SK-N-SH treated with all-trans-retinoic acid at 6 μM for 48 hours (cell line): ENCODE measurements at regions not wholly inside any gene's neighbourhood (a gene's known extent, or its start where the extent isn't known, plus 50 kb on each side); places are given as distances from the start of the nearest gene placed in this dataset.

Experiments used
- ESRRG ChIP-seq: fragments of 250-450 bp; sonication (Bioruptor Pico); IDR thresholded peaks from 2 replicates; pipeline ENCODE4 v1.6.1; 2021; ENCODE audit warnings: mild to moderate bottlenecking
- ISL1 ChIP-seq: fragments of 250-450 bp; sonication (Bioruptor Pico); IDR thresholded peaks from 2 replicates; pipeline ENCODE4 v2.1.2; 2022; ENCODE audit warnings: mild to moderate bottlenecking, moderate library complexity
- PPARA ChIP-seq: fragments of 250-450 bp; sonication (Bioruptor Pico); IDR thresholded peaks from 2 replicates; pipeline ENCODE4 v1.5.0; 2020; ENCODE audit warnings: mild to moderate bottlenecking, borderline replicate concordance
- RARB ChIP-seq: fragments of 250-450 bp; sonication (Bioruptor Pico); IDR thresholded peaks from 2 replicates; pipeline ENCODE4 v1.8.0; 2021; ENCODE audit warnings: mild to moderate bottlenecking, moderate library complexity
- SNAI2 ChIP-seq: fragments of 250-450 bp; sonication (Bioruptor Pico); IDR thresholded peaks from 2 replicates; pipeline ENCODE4 v1.5.0; 2020; ENCODE audit warnings: mild to moderate bottlenecking, moderate library complexity
- TOX ChIP-seq: fragments of 250-450 bp; sonication (Bioruptor Pico); IDR thresholded peaks from 2 replicates; pipeline ENCODE4 v1.8.0; 2021; ENCODE audit warnings: mild to moderate bottlenecking, moderate library complexity, borderline replicate concordance
- ZFP3 ChIP-seq: fragments of 250-450 bp; sonication (Bioruptor Pico); IDR thresholded peaks from 2 replicates; pipeline ENCODE4 v1.5.0; 2020; ENCODE audit warnings: mild to moderate bottlenecking, moderate library complexity
- ZFP30 ChIP-seq: fragments of 450-650 bp; formaldehyde crosslinking; IDR thresholded peaks from 2 replicates; pipeline ENCODE4 v1.5.0; 2022; ENCODE audit warnings: mild to moderate bottlenecking, moderate library complexity
- TF ChIP-seq, protein P1 (sequence below): fragments of 250-450 bp; sonication (Bioruptor Pico); IDR thresholded peaks from 2 replicates; pipeline ENCODE4 v1.5.0; 2020; ENCODE audit warnings: mild to moderate bottlenecking, moderate library complexity
- TF ChIP-seq, protein P2 (sequence below): fragments of 250-450 bp; sonication (Bioruptor Pico); IDR thresholded peaks from 2 replicates; pipeline ENCODE4 v1.8.0; 2020; ENCODE audit warnings: mild to moderate bottlenecking, moderate library complexity, borderline replicate concordance
- TF ChIP-seq, protein P3 (sequence below): fragments of 250-450 bp; sonication (Bioruptor Pico); IDR thresholded peaks from 2 replicates; pipeline ENCODE4 v1.8.0; 2021; ENCODE audit warnings: low read depth, mild to moderate bottlenecking, moderate library complexity, borderline replicate concordance
- TF ChIP-seq, protein P4 (sequence below): fragments of 250-450 bp; sonication (Bioruptor Pico); IDR thresholded peaks from 2 replicates; pipeline ENCODE4 v1.5.1; 2021; ENCODE audit warnings: mild to moderate bottlenecking, moderate library complexity

DNA sequence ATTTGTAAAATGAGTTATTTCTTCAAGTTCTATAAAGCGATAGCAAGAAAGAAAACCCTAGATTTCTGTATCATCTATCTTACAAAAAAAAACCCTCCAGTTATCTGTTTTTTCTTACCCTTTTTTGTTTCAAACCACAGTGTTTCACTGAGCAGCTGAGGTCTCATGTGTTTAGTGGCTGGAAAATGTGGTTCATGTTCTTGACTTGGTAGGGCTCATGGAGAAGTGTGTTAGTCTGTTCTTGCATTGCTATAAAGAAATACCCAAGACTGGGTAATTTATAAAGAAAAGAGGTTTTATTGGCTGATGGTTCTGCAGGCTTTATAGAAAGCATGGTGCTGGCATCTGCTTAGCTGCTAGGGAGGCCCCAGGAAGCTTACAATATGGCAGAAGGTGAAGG is 147.3 kb upstream of the NABP1 start:
- TF ChIP-seq ZFP3 (CRISPR knock-in tag) (no peak), ESRRG (CRISPR knock-in tag) (no peak), TOX (no peak), SNAI2 (CRISPR knock-in tag) (no peak), RARB (CRISPR knock-in tag) (no peak), ZFP30 (CRISPR knock-in tag) (no peak), PPARA (CRISPR knock-in tag) (no peak), ISL1 (no peak)
- TF ChIP-seq, protein P1, sequence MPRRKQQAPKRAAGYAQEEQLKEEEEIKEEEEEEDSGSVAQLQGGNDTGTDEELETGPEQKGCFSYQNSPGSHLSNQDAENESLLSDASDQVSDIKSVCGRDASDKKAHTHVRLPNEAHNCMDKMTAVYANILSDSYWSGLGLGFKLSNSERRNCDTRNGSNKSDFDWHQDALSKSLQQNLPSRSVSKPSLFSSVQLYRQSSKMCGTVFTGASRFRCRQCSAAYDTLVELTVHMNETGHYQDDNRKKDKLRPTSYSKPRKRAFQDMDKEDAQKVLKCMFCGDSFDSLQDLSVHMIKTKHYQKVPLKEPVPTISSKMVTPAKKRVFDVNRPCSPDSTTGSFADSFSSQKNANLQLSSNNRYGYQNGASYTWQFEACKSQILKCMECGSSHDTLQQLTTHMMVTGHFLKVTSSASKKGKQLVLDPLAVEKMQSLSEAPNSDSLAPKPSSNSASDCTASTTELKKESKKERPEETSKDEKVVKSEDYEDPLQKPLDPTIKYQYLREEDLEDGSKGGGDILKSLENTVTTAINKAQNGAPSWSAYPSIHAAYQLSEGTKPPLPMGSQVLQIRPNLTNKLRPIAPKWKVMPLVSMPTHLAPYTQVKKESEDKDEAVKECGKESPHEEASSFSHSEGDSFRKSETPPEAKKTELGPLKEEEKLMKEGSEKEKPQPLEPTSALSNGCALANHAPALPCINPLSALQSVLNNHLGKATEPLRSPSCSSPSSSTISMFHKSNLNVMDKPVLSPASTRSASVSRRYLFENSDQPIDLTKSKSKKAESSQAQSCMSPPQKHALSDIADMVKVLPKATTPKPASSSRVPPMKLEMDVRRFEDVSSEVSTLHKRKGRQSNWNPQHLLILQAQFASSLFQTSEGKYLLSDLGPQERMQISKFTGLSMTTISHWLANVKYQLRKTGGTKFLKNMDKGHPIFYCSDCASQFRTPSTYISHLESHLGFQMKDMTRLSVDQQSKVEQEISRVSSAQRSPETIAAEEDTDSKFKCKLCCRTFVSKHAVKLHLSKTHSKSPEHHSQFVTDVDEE, result no peak
- TF ChIP-seq, protein P2, sequence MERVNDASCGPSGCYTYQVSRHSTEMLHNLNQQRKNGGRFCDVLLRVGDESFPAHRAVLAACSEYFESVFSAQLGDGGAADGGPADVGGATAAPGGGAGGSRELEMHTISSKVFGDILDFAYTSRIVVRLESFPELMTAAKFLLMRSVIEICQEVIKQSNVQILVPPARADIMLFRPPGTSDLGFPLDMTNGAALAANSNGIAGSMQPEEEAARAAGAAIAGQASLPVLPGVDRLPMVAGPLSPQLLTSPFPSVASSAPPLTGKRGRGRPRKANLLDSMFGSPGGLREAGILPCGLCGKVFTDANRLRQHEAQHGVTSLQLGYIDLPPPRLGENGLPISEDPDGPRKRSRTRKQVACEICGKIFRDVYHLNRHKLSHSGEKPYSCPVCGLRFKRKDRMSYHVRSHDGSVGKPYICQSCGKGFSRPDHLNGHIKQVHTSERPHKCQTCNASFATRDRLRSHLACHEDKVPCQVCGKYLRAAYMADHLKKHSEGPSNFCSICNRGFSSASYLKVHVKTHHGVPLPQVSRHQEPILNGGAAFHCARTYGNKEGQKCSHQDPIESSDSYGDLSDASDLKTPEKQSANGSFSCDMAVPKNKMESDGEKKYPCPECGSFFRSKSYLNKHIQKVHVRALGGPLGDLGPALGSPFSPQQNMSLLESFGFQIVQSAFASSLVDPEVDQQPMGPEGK (CRISPR knock-in tag), result no peak
- TF ChIP-seq, protein P3, sequence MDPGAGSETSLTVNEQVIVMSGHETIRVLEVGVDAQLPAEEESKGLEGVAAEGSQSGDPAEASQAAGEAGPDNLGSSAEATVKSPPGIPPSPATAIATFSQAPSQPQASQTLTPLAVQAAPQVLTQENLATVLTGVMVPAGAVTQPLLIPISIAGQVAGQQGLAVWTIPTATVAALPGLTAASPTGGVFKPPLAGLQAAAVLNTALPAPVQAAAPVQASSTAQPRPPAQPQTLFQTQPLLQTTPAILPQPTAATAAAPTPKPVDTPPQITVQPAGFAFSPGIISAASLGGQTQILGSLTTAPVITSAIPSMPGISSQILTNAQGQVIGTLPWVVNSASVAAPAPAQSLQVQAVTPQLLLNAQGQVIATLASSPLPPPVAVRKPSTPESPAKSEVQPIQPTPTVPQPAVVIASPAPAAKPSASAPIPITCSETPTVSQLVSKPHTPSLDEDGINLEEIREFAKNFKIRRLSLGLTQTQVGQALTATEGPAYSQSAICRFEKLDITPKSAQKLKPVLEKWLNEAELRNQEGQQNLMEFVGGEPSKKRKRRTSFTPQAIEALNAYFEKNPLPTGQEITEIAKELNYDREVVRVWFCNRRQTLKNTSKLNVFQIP (CRISPR knock-in tag), result no peak
- TF ChIP-seq, protein P4, sequence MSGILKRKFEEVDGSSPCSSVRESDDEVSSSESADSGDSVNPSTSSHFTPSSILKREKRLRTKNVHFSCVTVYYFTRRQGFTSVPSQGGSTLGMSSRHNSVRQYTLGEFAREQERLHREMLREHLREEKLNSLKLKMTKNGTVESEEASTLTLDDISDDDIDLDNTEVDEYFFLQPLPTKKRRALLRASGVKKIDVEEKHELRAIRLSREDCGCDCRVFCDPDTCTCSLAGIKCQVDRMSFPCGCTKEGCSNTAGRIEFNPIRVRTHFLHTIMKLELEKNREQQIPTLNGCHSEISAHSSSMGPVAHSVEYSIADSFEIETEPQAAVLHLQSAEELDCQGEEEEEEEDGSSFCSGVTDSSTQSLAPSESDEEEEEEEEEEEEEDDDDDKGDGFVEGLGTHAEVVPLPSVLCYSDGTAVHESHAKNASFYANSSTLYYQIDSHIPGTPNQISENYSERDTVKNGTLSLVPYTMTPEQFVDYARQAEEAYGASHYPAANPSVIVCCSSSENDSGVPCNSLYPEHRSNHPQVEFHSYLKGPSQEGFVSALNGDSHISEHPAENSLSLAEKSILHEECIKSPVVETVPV (CRISPR knock-in tag), result no peak
